Adipocyte (in vitro differentiated cells): ENCODE measurements at regions not wholly inside any gene's neighbourhood (a gene's known extent, or its start where the extent isn't known, plus 50 kb on each side); places are given as distances from the start of the nearest gene placed in this dataset.

ENCODE experiments used
- DNase-seq: peaks from one replicate; pipeline ENCODE4 v3.0.0-alpha.2; 2015; ENCODE audit warnings: low read depth
- H3K27me3 ChIP-seq: replicated peaks from 2 replicates; pipeline ENCODE4 v1.7.0; 2013; ENCODE audit warnings: mild to moderate bottlenecking, low read length, moderate library complexity; ENCODE audit not compliant: control insufficient read depth, insufficient read depth
- H3K36me3 ChIP-seq: 2 replicates; pipeline ENCODE4 v1.7.0; 2013; ENCODE audit warnings: low read length, mild to moderate bottlenecking, moderate library complexity; ENCODE audit not compliant: control insufficient read depth, insufficient read depth, severe bottlenecking
- H3K4me1 ChIP-seq: 2 replicates; pipeline ENCODE4 v1.7.0; 2013; ENCODE audit warnings: mild to moderate bottlenecking, low read length, moderate library complexity; ENCODE audit not compliant: control insufficient read depth, insufficient read depth
- H3K4me3 ChIP-seq: 2 replicates; pipeline ENCODE4 v1.7.0; 2013; ENCODE audit warnings: mild to moderate bottlenecking, low read length, moderate library complexity
- H3K9ac ChIP-seq: 2 replicates; pipeline ENCODE4 v1.7.0; 2013; ENCODE audit warnings: mild to moderate bottlenecking, low read length, moderate library complexity
- H3K9me3 ChIP-seq: 2 replicates; pipeline ENCODE4 v1.7.0; 2013; ENCODE audit warnings: mild to moderate bottlenecking, low read length, moderate library complexity; ENCODE audit not compliant: control insufficient read depth

DNA sequence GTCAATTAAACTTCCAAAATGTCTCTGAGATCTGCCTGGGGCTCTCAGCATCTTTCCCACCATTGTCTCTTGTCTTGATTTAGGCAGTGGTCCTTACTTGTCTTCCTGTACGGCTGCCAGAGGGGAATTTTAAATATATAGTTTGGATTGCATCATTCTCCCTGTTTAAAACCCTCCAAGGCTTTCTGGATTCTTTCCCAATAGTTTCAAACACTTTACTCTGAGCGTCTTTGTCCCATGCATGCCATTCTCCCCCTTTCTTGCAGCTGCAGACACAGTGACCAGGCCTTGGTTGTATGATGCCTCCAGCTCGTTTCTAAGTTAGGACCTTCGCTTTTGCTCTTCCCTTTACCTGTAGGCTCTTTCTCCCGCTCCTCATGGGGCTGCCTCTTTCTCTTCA is 323.3 kb upstream of the CTNNB1 start:
- no peak overlapping the region for H3K9ac ChIP-seq
- DNase-seq = no peak
- H3K4me1 ChIP-seq = peaks cover 28% of the 10 kb centered on the region
- H3K9me3 ChIP-seq = no peaks in the 10 kb centered on the region
- no peak overlapping the region for H3K4me3 ChIP-seq
- H3K36me3 ChIP-seq = no peaks in the 10 kb centered on the region
- no peaks in the 10 kb centered on the region for H3K27me3 ChIP-seq

DNA sequence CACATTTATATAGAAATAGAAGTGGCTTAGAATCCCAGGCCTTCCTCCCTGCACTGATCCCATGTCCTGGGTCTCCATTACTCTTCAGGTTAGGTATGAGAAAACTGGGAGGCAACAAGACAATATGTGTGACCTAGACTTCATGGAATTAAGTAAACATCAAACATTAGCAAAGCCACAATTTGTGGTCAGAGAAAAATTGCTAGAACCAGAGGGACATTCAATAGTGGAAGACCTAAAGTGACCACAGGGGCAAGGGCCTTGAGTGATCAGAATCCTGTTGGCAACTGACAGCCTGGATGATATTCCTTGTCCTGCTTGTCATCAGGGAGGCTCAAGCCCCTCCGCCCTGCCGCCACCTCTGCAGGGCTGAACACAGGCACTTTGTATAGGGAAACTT is 322.8 kb upstream of the CTNNB1 start:
- Histone ChIP-seq H3K27me3 (no peaks in the 10 kb centered on the region), H3K9me3 (no peaks in the 10 kb centered on the region), H3K4me3 (no peak overlapping the region), H3K4me1 (peaks cover 28% of the 10 kb centered on the region), H3K9ac (no peak overlapping the region), H3K36me3 (no peaks in the 10 kb centered on the region)
- no peak for DNase-seq

DNA sequence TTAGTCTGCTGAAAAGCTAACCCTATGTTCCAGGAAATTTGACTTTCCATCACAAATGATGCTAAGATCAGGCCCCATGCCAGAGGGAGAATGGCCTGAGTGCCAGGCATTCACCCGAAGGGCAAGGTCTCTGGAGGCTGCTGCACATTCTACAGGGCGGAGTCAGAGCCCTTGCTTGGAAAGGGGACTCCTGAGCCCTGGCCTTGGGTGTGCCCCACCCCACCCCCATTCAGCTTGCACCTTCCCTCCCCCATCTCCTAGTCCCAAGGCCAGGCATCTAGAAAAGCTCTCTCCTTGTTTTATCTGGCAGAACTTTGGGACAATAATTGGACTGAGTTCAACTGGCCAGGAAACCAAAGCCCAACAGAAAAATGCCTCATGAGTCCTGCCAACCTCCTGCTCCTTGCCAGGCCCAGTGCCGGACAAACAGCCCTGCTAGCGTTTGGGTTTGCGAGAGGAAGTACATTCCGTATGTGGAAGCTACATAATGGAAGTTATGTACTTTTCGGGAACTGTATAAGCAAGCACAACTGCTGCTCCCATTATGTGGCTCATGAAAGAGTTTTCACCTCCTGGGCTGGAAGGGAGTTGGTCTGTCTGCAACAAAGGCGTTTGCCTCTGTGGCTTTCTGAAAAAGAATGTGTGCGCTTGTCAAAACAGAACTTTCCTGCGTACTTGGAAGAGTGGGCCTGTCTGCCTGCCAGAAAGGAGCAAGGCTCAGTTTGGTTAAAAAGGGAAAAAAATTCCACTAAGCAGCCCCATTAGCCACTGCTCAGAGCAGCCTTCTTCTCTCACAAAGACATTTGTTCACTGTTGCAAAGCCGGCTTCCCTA is 321.5 kb upstream of the CTNNB1 start:
- DNase-seq = no peak
- Histone ChIP-seq H3K36me3 (no peaks in the 10 kb centered on the region), H3K9me3 (no peaks in the 10 kb centered on the region), H3K27me3 (no peaks in the 10 kb centered on the region), H3K9ac (peak overlapping the region; percentile 73), H3K4me3 (peak overlapping the region; percentile 51), H3K4me1 (peaks cover 28% of the 10 kb centered on the region)

DNA sequence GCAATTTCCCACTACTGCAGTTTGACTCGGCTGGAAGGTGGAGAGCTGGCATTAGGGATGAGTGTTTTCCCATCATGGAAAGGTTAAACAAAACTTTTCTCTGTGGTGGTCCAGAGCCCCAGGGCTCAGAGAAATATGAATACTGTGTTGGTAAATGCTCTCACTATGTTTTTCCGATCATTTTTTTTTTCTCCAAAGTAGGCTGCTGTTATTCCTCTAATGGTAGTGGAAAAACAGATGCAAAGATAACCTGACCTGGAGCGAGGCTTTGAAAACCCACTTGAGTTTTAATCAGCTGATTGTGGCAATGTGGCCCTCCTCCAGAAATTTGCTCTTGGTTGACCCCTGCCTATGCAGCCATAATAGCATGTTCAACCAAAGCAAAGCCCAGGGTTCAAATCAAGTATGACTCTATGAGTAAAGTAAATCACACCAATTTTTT is 320.8 kb upstream of the CTNNB1 start:
- Histone ChIP-seq H3K4me3 (peak overlapping the region; percentile 51), H3K9me3 (no peaks in the 10 kb centered on the region), H3K27me3 (no peaks in the 10 kb centered on the region), H3K9ac (peak overlapping the region; percentile 73), H3K4me1 (peaks cover 28% of the 10 kb centered on the region), H3K36me3 (no peaks in the 10 kb centered on the region)
- no peak for DNase-seq

DNA sequence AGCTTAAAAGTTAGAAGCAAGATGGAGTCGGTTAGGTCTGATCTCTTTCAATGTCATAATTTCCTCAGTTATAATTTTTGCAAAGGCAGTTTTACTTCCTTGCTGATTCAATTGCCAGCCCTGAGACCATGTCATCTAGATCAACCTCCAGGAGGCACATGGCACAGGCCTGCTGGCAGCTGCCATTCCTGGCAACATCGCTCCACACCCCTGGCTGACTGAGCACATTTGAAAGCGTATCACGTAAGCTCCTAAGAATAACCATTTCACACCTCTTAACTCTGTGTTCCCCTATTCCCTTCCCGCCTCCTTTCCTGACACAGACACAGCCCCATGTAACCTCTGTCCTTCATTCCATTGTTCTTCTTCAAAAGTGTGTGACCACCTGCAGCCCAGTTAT is 313.9 kb upstream of the CTNNB1 start:
- Histone ChIP-seq H3K4me1 (no peaks in the 10 kb centered on the region), H3K9me3 (no peaks in the 10 kb centered on the region), H3K9ac (no peak overlapping the region), H3K4me3 (no peak overlapping the region), H3K27me3 (no peaks in the 10 kb centered on the region), H3K36me3 (no peaks in the 10 kb centered on the region)
- DNase-seq = no peak

DNA sequence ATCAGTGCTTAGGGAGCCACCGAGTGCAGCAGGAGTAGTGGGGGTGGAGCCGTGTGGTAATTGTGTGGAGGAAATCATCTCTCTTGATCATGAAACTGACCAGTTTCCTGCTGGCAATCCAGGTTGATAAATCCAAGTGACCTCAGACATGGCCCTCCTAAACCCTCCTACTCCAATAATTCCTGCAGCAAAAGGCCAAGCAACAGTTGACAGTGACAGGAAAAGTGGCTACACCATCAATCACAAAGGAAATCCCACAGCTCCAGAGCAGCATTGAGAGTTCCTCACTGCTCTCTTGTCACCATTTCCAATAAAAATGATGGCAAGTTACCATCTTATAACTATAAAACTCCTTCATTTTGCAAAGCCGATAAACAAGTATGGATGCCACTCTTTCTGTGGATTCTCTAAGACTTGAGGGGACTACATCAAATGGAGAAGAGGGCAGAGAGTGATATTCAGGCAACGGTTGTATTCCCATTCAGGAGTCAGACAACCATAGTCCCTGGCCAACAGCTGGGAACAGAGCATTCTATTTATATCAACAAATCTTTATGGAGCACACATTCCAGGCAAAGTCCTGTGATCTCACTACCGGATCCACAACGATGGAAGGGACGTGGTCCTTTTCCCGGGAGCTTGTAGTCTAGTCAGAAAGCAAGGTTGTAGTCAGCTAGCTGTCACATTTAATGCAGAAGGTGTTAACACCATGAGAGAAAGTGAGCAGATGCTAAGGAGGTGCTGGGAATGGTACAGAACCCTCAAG is 312.5 kb upstream of the CTNNB1 start:
- H3K4me1 ChIP-seq = no peaks in the 10 kb centered on the region
- H3K4me3 ChIP-seq = no peak overlapping the region
- no peaks in the 10 kb centered on the region for H3K27me3 ChIP-seq
- no peak for DNase-seq
- H3K9me3 ChIP-seq = no peaks in the 10 kb centered on the region
- H3K9ac ChIP-seq = no peak overlapping the region
- no peaks in the 10 kb centered on the region for H3K36me3 ChIP-seq

DNA sequence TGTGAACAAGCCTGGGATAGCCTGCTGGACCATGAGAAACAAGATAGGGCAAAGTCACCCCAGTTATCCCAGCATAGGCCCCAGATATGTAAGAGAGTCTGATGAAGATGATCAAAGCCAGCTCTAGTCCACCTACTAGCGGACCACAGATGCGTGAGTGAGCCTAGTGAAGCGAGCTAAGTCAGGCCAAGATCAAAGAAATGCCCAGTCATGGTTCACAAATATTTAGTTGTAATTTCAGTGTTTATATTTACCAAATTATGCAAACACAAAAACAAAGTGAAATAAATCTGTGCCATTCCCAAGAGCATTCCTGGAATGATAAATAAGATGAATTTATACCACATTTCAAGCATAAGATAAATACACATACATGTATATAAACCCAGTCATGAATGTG is 308.1 kb upstream of the CTNNB1 start:
- Histone ChIP-seq H3K27me3 (no peaks in the 10 kb centered on the region), H3K9ac (no peak overlapping the region), H3K9me3 (no peaks in the 10 kb centered on the region), H3K4me3 (no peak overlapping the region), H3K36me3 (no peaks in the 10 kb centered on the region), H3K4me1 (no peaks in the 10 kb centered on the region)
- DNase-seq = no peak

DNA sequence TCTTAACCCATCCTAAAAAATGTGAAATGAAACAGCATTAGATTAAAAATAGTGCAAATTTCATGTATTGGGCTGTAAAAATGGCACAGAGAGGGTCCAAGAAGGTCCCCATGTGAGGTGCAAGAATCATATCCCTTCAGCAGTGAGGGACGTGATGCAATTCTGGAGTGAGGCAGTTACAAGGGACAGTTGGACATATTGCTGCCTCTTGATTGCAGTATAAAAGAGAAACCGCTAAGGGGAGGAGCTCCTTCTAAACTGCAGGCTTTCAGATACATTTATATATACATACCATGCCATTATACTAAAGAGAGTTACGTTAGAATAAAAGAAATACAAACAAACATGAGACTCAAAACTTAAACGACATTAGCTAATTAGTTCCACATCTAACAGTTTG is 304.2 kb upstream of the CTNNB1 start:
- DNase-seq = peak; percentile 7
- no peaks in the 10 kb centered on the region for H3K36me3 ChIP-seq
- no peak overlapping the region for H3K4me3 ChIP-seq
- no peak overlapping the region for H3K9ac ChIP-seq
- H3K9me3 ChIP-seq = no peaks in the 10 kb centered on the region
- no peaks in the 10 kb centered on the region for H3K4me1 ChIP-seq
- no peaks in the 10 kb centered on the region for H3K27me3 ChIP-seq

DNA sequence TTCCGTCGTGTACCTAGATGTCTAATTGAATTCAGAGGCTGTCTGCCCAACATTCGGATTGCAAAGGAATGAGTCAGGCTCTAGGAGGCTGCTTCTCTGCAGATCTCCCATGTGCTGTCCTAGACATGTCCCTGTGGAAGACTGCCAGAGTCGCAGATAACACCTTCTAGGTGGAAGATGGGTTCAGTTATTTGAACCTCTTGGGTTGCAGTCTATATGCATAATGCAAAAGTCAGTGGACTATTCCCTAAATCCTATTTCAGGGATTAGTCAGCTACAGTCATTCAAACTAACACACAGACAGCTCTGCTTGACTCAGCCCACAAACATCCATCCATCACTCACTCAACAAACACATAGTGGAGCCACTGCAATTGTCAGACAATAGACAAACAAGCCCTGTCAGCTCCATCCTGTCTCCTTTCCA is 300.0 kb upstream of the CTNNB1 start:
- Histone ChIP-seq H3K36me3 (no peaks in the 10 kb centered on the region), H3K4me3 (no peak overlapping the region), H3K9me3 (no peaks in the 10 kb centered on the region), H3K27me3 (no peaks in the 10 kb centered on the region), H3K9ac (no peak overlapping the region), H3K4me1 (no peaks in the 10 kb centered on the region)
- DNase-seq = peak; percentile 4

DNA sequence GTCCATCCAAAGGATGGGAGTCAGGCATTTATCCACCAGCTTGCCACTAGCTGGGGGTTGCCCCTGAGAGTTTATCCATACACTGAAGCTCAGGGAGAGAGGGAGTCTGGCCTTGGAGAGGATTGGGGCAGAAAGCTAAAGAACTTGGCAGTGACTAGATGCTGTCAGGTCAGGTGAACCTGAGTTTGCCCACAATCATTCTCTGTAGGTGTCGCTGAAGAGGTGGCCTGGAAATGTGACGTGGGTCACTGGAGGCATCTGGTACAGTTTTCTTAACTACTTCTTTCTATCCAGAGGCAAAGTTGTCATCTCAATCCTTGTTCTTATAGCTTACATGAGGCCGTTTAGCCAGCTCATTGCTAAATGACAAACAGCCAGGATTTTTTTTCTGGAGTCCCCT is 298.0 kb upstream of the CTNNB1 start:
- H3K4me1 ChIP-seq = no peaks in the 10 kb centered on the region
- no peak for DNase-seq
- H3K36me3 ChIP-seq = no peaks in the 10 kb centered on the region
- H3K27me3 ChIP-seq = no peaks in the 10 kb centered on the region
- H3K9me3 ChIP-seq = no peaks in the 10 kb centered on the region
- H3K4me3 ChIP-seq = no peak overlapping the region
- no peak overlapping the region for H3K9ac ChIP-seq

DNA sequence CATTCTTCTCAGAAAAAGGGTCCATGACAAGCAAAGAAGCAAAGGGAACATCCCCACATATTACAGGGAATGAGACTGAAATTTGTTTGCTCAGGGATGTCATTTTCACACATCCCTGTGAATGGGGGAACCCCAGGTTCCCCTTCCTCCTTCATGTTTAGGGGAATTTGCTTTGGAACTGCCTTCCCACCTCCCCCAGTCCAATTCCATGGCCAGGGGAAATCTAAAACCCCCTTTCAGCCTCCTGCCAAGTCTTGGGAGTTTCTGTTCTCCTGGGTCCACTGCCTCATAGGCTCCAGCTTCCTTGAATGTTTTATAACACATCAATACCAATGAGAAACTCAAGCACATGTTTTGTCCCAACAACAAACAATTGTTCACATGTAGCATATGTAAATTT is 297.5 kb upstream of the CTNNB1 start:
- no peak for DNase-seq
- no peaks in the 10 kb centered on the region for H3K36me3 ChIP-seq
- no peaks in the 10 kb centered on the region for H3K4me1 ChIP-seq
- no peak overlapping the region for H3K4me3 ChIP-seq
- no peaks in the 10 kb centered on the region for H3K27me3 ChIP-seq
- no peak overlapping the region for H3K9ac ChIP-seq
- no peaks in the 10 kb centered on the region for H3K9me3 ChIP-seq
